Stomach (tissue), 4 donors: ENCODE measurements at regions not wholly inside any gene's neighbourhood (a gene's known extent, or its start where the extent isn't known, plus 50 kb on each side); places are given as distances from the start of the nearest gene placed in this dataset.

Experiments used
- EP300 ChIP-seq: sonication (generic); formaldehyde crosslinking; IDR thresholded peaks from one replicate; pipeline ENCODE4 v1.6.1; 2017; ENCODE audit warnings: antibody characterized with exemption
- POLR2A ChIP-seq, 4 donors: fragments of 450-650 bp; IDR thresholded peaks; one replicate each; pipeline ENCODE4 v1.6.1; 2016; ENCODE audit warnings: antibody characterized with exemption in 4 of 4, control low read depth in 2 of 4, mild to moderate bottlenecking in 1 of 4, moderate library complexity in 1 of 4
- POLR2AphosphoS5 ChIP-seq, 3 donors: sonication (generic); formaldehyde crosslinking; IDR thresholded peaks; one replicate each; pipeline ENCODE4 v1.6.1; 2016; ENCODE audit warnings: antibody characterized with exemption in 3 of 3
- TF ChIP-seq, protein P1 (sequence below), 7 experiments: fragments of 450-650 bp in 4 of 7; fragments of 200-600 bp in 3 of 7; sonication (generic) in 3 of 7; IDR thresholded peaks; one replicate each; pipeline ENCODE4 v1.5.1; 2016 to 2019; ENCODE audit warnings: antibody characterized with exemption in 7 of 7, control low read depth in 2 of 7, mild to moderate bottlenecking in 1 of 7

DNA sequence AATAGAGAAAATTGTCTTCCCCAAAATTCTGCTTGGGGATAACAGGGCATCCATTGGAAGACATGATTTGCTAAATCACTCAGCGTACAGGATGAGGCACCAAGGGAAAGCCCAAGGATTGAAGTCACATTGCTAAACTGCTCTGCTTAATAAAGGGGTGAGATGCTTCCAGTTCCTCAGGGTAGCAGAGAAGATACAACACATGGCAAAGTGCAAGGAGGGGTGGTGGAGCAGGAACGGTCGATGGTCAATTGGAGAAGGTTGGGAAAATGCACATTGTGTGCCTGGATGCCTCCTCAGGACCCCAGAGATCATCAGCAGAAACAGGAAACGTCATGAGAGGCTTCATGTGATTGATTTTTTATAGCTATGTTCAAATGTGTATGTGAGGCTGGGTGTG is 116.3 kb upstream of the SOX1 start:
- TF ChIP-seq, protein P1, sequence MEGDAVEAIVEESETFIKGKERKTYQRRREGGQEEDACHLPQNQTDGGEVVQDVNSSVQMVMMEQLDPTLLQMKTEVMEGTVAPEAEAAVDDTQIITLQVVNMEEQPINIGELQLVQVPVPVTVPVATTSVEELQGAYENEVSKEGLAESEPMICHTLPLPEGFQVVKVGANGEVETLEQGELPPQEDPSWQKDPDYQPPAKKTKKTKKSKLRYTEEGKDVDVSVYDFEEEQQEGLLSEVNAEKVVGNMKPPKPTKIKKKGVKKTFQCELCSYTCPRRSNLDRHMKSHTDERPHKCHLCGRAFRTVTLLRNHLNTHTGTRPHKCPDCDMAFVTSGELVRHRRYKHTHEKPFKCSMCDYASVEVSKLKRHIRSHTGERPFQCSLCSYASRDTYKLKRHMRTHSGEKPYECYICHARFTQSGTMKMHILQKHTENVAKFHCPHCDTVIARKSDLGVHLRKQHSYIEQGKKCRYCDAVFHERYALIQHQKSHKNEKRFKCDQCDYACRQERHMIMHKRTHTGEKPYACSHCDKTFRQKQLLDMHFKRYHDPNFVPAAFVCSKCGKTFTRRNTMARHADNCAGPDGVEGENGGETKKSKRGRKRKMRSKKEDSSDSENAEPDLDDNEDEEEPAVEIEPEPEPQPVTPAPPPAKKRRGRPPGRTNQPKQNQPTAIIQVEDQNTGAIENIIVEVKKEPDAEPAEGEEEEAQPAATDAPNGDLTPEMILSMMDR (IDR thresholded peaks at IDR 0.05): no peak
- TF ChIP-seq POLR2AphosphoS5 (IDR thresholded peaks at IDR 0.05) (no peak), EP300 (no peak), POLR2A (IDR thresholded peaks at IDR 0.05) (no peak)
